ENCODE measurements at regions not wholly inside any gene's neighbourhood (a gene's known extent, or its start where the extent isn't known, plus 50 kb on each side); places are given as distances from the start of the nearest gene placed in this dataset.

DNA sequence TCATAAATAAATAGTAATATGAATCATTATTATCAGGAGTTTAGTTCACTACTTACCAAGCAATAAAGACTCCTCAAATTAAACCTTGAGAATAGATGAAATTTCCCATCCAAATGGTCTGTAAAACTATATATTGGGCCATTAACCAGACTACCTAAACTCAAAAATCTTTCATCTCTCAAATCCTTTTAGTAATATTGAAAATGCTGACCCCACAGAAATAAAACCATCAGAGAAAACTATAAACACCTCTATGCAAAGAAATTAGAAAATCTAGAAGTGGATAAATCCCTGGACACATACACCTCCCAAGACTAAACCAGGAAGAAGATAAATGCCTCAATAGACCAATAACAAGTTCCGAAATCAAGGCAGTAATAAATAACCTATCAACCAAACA, 723.2 kb downstream of the TLE4 start:
- H3K4me1 Mint-ChIP-seq (ENCODE audit: insufficient read depth, unreplicated experiment): no peaks in the 10 kb centered on the region
- no TSS peak for BruUV-seq (replicated peaks)
- POLR2A ChIA-PET: no interaction called here
- intact Hi-C loops (cut with micrococcal nuclease): no loop called here
- no peak overlapping the region for H3K4me3 Mint-ChIP-seq (ENCODE audit: unreplicated experiment)
- CTCF ChIA-PET: no interaction called here
- H3K27me3 Mint-ChIP-seq (ENCODE audit: insufficient read depth, unreplicated experiment): no peaks in the 10 kb centered on the region
- peaks cover 6% of the 10 kb centered on the region for H3K36me3 Mint-ChIP-seq (ENCODE audit: insufficient read depth, unreplicated experiment)
- H3K9me3 Mint-ChIP-seq (ENCODE audit: unreplicated experiment): no peaks in the 10 kb centered on the region
- H3K27ac Mint-ChIP-seq (ENCODE audit: low read depth, unreplicated experiment): no peak overlapping the region
- no peak for DNase-seq (ENCODE audit: unreplicated experiment)
- TF ChIP-seq CTCF (IDR thresholded peaks at IDR 0.05; ENCODE audit: unreplicated experiment): no peak

- Mint-ChIP-seq H3K9me3 (ENCODE audit: unreplicated experiment) (no peaks in the 10 kb centered on the region), H3K36me3 (ENCODE audit: insufficient read depth, unreplicated experiment) (peaks cover 6% of the 10 kb centered on the region), H3K27me3 (ENCODE audit: insufficient read depth, unreplicated experiment) (no peaks in the 10 kb centered on the region), H3K4me1 (ENCODE audit: insufficient read depth, unreplicated experiment) (no peaks in the 10 kb centered on the region), H3K27ac (ENCODE audit: low read depth, unreplicated experiment) (no peak overlapping the region), H3K4me3 (ENCODE audit: unreplicated experiment) (no peak overlapping the region)
- no peak for DNase-seq (ENCODE audit: unreplicated experiment)
- intact Hi-C loops (cut with micrococcal nuclease): no loop called here
- ChIA-PET CTCF (no interaction called here), POLR2A (no interaction called here)
- BruUV-seq (replicated peaks): no TSS peak
- no peak for TF ChIP-seq CTCF (IDR thresholded peaks at IDR 0.05; ENCODE audit: unreplicated experiment)
These were observed 722.6 kb downstream of the TLE4 start for GRCh38 chr9:80294318-80294717.

- Mint-ChIP-seq H3K27ac (ENCODE audit: low read depth, unreplicated experiment) (no peak overlapping the region), H3K9me3 (ENCODE audit: unreplicated experiment) (no peaks in the 10 kb centered on the region), H3K4me3 (ENCODE audit: unreplicated experiment) (no peak overlapping the region), H3K4me1 (ENCODE audit: insufficient read depth, unreplicated experiment) (no peaks in the 10 kb centered on the region), H3K36me3 (ENCODE audit: insufficient read depth, unreplicated experiment) (peaks cover 6% of the 10 kb centered on the region), H3K27me3 (ENCODE audit: insufficient read depth, unreplicated experiment) (no peaks in the 10 kb centered on the region)
- POLR2A ChIA-PET: no interaction called here
- intact Hi-C loops (cut with micrococcal nuclease): no loop called here
- BruUV-seq (replicated peaks): no TSS peak
- TF ChIP-seq CTCF (IDR thresholded peaks at IDR 0.05; ENCODE audit: unreplicated experiment): no peak
- no peak for DNase-seq (ENCODE audit: unreplicated experiment)
- CTCF ChIA-PET: no interaction called here
These were observed 720.5 kb downstream of the TLE4 start for GRCh38 chr9:80292231-80292630.

- H3K36me3 Mint-ChIP-seq (ENCODE audit: insufficient read depth, unreplicated experiment): no peaks in the 10 kb centered on the region
- no peak for TF ChIP-seq CTCF (IDR thresholded peaks at IDR 0.05; ENCODE audit: unreplicated experiment)
- ChIA-PET CTCF (interaction anchor here (0.6 to 1.9 kb wide), 13 partner anchors 14 to 1608 kb away, joined by 3 to 5 read pairs (median 3); no protein-coding TSS in a partner anchor), POLR2A (interaction anchor here (0.6 kb wide), 1 partner anchor 805 kb away, joined by 3 read pairs; no protein-coding TSS in a partner anchor)
- no peak overlapping the region for H3K4me3 Mint-ChIP-seq (ENCODE audit: unreplicated experiment)
- H3K9me3 Mint-ChIP-seq (ENCODE audit: unreplicated experiment): no peaks in the 10 kb centered on the region
- H3K27ac Mint-ChIP-seq (ENCODE audit: low read depth, unreplicated experiment): no peak overlapping the region
- H3K4me1 Mint-ChIP-seq (ENCODE audit: insufficient read depth, unreplicated experiment): no peaks in the 10 kb centered on the region
- H3K27me3 Mint-ChIP-seq (ENCODE audit: insufficient read depth, unreplicated experiment): no peaks in the 10 kb centered on the region
- peak; percentile 54 for DNase-seq (ENCODE audit: unreplicated experiment)
- no TSS peak for BruUV-seq (replicated peaks)
- intact Hi-C loops (cut with micrococcal nuclease): loop anchor here (1.0 to 10.0 kb wide), 2 partner anchors 224 to 1399 kb away; partner anchors contain the start of gene TLE1
These were observed 713.6 kb downstream of the TLE4 start for GRCh38 chr9:80285326-80285725.

All from MCF 10A (cell line).